ENCODE measurements at regions not wholly inside any gene's neighbourhood (a gene's known extent, or its start where the extent isn't known, plus 50 kb on each side); places are given as distances from the start of the nearest gene placed in this dataset.

GRCh38 chr2:59919579-59919978 is 633.9 kb downstream of the BCL11A start:
- H3K27ac Mint-ChIP-seq (ENCODE audit: unreplicated experiment): no peak overlapping the region
- no peaks in the 10 kb centered on the region for H3K4me1 Mint-ChIP-seq (ENCODE audit: unreplicated experiment)
- no peak overlapping the region for H3K4me3 Mint-ChIP-seq (ENCODE audit: unreplicated experiment)
- no peaks in the 10 kb centered on the region for H3K27me3 Mint-ChIP-seq (ENCODE audit: unreplicated experiment)
- no peak for DNase-seq (ENCODE audit: low spot score)
- no peaks in the 10 kb centered on the region for H3K36me3 Mint-ChIP-seq (ENCODE audit: low read depth, unreplicated experiment)
- TF ChIP-seq CTCF (IDR thresholded peaks at IDR 0.05; ENCODE audit: unreplicated experiment): no peak
- H3K9me3 Mint-ChIP-seq (ENCODE audit: unreplicated experiment): no peaks in the 10 kb centered on the region

GRCh38 chr2:59912042-59912441 is 641.4 kb downstream of the BCL11A start:
- H3K27ac Mint-ChIP-seq (ENCODE audit: unreplicated experiment): no peak overlapping the region
- no peaks in the 10 kb centered on the region for H3K9me3 Mint-ChIP-seq (ENCODE audit: unreplicated experiment)
- H3K4me1 Mint-ChIP-seq (ENCODE audit: unreplicated experiment): no peaks in the 10 kb centered on the region
- no peak for TF ChIP-seq CTCF (IDR thresholded peaks at IDR 0.05; ENCODE audit: unreplicated experiment)
- H3K36me3 Mint-ChIP-seq (ENCODE audit: low read depth, unreplicated experiment): no peaks in the 10 kb centered on the region
- no peak overlapping the region for H3K4me3 Mint-ChIP-seq (ENCODE audit: unreplicated experiment)
- no peak for DNase-seq (ENCODE audit: low spot score)
- H3K27me3 Mint-ChIP-seq (ENCODE audit: unreplicated experiment): no peaks in the 10 kb centered on the region

- no peaks in the 10 kb centered on the region for H3K9me3 Mint-ChIP-seq (ENCODE audit: unreplicated experiment)
- H3K4me1 Mint-ChIP-seq (ENCODE audit: unreplicated experiment): no peaks in the 10 kb centered on the region
- H3K4me3 Mint-ChIP-seq (ENCODE audit: unreplicated experiment): no peak overlapping the region
- no peak for TF ChIP-seq CTCF (IDR thresholded peaks at IDR 0.05; ENCODE audit: unreplicated experiment)
- H3K27ac Mint-ChIP-seq (ENCODE audit: unreplicated experiment): no peak overlapping the region
- H3K27me3 Mint-ChIP-seq (ENCODE audit: unreplicated experiment): no peaks in the 10 kb centered on the region
- no peaks in the 10 kb centered on the region for H3K36me3 Mint-ChIP-seq (ENCODE audit: low read depth, unreplicated experiment)
- no peak for DNase-seq (ENCODE audit: low spot score)
Measured at GRCh38 chr2:59910166-59910565, 643.3 kb downstream of the BCL11A start.

- H3K9me3 Mint-ChIP-seq (ENCODE audit: unreplicated experiment): no peaks in the 10 kb centered on the region
- H3K4me3 Mint-ChIP-seq (ENCODE audit: unreplicated experiment): no peak overlapping the region
- H3K36me3 Mint-ChIP-seq (ENCODE audit: low read depth, unreplicated experiment): no peaks in the 10 kb centered on the region
- no peak for TF ChIP-seq CTCF (IDR thresholded peaks at IDR 0.05; ENCODE audit: unreplicated experiment)
- no peak overlapping the region for H3K27ac Mint-ChIP-seq (ENCODE audit: unreplicated experiment)
- H3K27me3 Mint-ChIP-seq (ENCODE audit: unreplicated experiment): no peaks in the 10 kb centered on the region
- H3K4me1 Mint-ChIP-seq (ENCODE audit: unreplicated experiment): no peaks in the 10 kb centered on the region
- DNase-seq (ENCODE audit: low spot score): no peak
Measured at GRCh38 chr2:59909147-59909546, 644.3 kb downstream of the BCL11A start.

GRCh38 chr2:59905731-59906130 is 647.7 kb downstream of the BCL11A start:
- Mint-ChIP-seq H3K27ac (ENCODE audit: unreplicated experiment) (no peak overlapping the region), H3K4me3 (ENCODE audit: unreplicated experiment) (no peak overlapping the region), H3K36me3 (ENCODE audit: low read depth, unreplicated experiment) (no peaks in the 10 kb centered on the region), H3K4me1 (ENCODE audit: unreplicated experiment) (no peaks in the 10 kb centered on the region), H3K27me3 (ENCODE audit: unreplicated experiment) (no peaks in the 10 kb centered on the region), H3K9me3 (ENCODE audit: unreplicated experiment) (no peaks in the 10 kb centered on the region)
- no peak for DNase-seq (ENCODE audit: low spot score)
- TF ChIP-seq CTCF (IDR thresholded peaks at IDR 0.05; ENCODE audit: unreplicated experiment): no peak
